ENCODE measurements at regions not wholly inside any gene's neighbourhood (a gene's known extent, or its start where the extent isn't known, plus 50 kb on each side); places are given as distances from the start of the nearest gene placed in this dataset.

- ChIA-PET POLR2A (interaction anchor here (1.9 kb wide), 1 partner anchor 173 kb away, joined by 6 read pairs; no protein-coding TSS in a partner anchor), CTCF (interaction anchor here (0.8 to 1.4 kb wide), 3 partner anchors 9 to 175 kb away, joined by 3 to 4 read pairs (median 3); partner anchors contain the start of gene PAPPA)
- ATAC-seq (peak in 1 of 2 experiments; percentile 32; a peak in 1 of 6 replicates), FAIRE-seq (peak; percentile 90), DNase-seq (ENCODE audit: low read depth in 1 of 2, low spot score in 1 of 2) (peak in 1 of 2 experiments; percentile 57)
- TF ChIP-seq RCOR1 (IDR thresholded peaks at IDR 0.05; ENCODE audit: low read depth, low read length): no peak
- TF ChIP-seq RNF2 (IDR thresholded peaks at IDR 0.05; ENCODE audit: borderline replicate concordance, low read depth): no peak
- no peak for TF ChIP-seq POLR2AphosphoS2 (conservative IDR thresholded peaks at IDR 0.05; ENCODE audit: low read length)
- TF ChIP-seq GATA3 (IDR thresholded peaks at IDR 0.05; ENCODE audit: borderline replicate concordance): peak; percentile 50
- no peak for TF ChIP-seq CHD2 (IDR thresholded peaks at IDR 0.05; ENCODE audit: low read length, partially characterized antibody)
- TF ChIP-seq HES2 (IDR thresholded peaks at IDR 0.05): no peak
- TF ChIP-seq CEBPB (IDR thresholded peaks at IDR 0.05): no peak
- TF ChIP-seq SREBF2 (IDR thresholded peaks at IDR 0.05): no peak
- H3K4me1 ChIP-seq: peaks cover 46% of the 10 kb centered on the region
- peaks cover 16% of the 10 kb centered on the region; the same call in 2 of the 3 replicates for H3K9me3 ChIP-seq
- H3K27ac ChIP-seq: peak overlapping the region; percentile 48 to 75; a peak in 5 of 6 replicates
- peak overlapping the region; percentile 42 for H3K4me2 ChIP-seq
- no peak overlapping the region for H3K4me3 ChIP-seq
- 4% methylated on average over 3 of the region's 3 CpGs for WGBS (ENCODE audit: missing lambda C conversion rate)
These were observed 174.9 kb upstream of the PAPPA start for GRCh38 chr9:115978659-115979096.

- 58% methylated on average over 2 of the region's 2 CpGs for WGBS (ENCODE audit: missing lambda C conversion rate)
- CTCF ChIA-PET: interaction anchor here (0.8 to 1.8 kb wide), 5 partner anchors 8 to 36 kb away, joined by 3 to 6 read pairs (median 4); no protein-coding TSS in a partner anchor
- Histone ChIP-seq H3K4me2 (peak overlapping the region; percentile 16; the same call in 2 of the 3 replicates), H3K4me3 (no peak overlapping the region), H3K9me3 (peaks cover 15% of the 10 kb centered on the region; the same call in 2 of the 3 replicates), H3K27ac (peak overlapping the region; percentile 48 to 75; a peak in 5 of 6 replicates), H3K4me1 (peaks cover 38% of the 10 kb centered on the region)
- ATAC-seq (no peak), DNase-seq (ENCODE audit: low read depth in 1 of 2, low spot score in 1 of 2) (no peak), FAIRE-seq (no peak)
- POLR2A ChIA-PET: interaction anchor here (1.9 kb wide), 1 partner anchor 172 kb away, joined by 6 read pairs; no protein-coding TSS in a partner anchor
- TF ChIP-seq CHD4 (IDR thresholded peaks at IDR 0.05; ENCODE audit: borderline replicate concordance): no peak
- TF ChIP-seq HOXB5 (CRISPR knock-in tag; IDR thresholded peaks at IDR 0.05): no peak
- TF ChIP-seq ZSCAN20 (CRISPR knock-in tag; IDR thresholded peaks at IDR 0.05): no peak
- TF ChIP-seq FOSL2 (IDR thresholded peaks at IDR 0.05): no peak
- peak; percentile 80 for TF ChIP-seq FOSL2 (CRISPR knock-in tag; IDR thresholded peaks at IDR 0.05)
These were observed 173.5 kb upstream of the PAPPA start for GRCh38 chr9:115980054-115980453.

- DNase-seq (ENCODE audit: low read depth in 1 of 2, low spot score in 1 of 2) (no peak), FAIRE-seq (peak; percentile 54), ATAC-seq (no peak)
- TF ChIP-seq CHD4 (IDR thresholded peaks at IDR 0.05; ENCODE audit: borderline replicate concordance) (no peak), MYC (IDR thresholded peaks at IDR 0.05; ENCODE audit: borderline replicate concordance, low read length) (no peak), SREBF2 (IDR thresholded peaks at IDR 0.05) (no peak), FOSB (CRISPR knock-in tag; IDR thresholded peaks at IDR 0.05) (no peak), RCOR1 (IDR thresholded peaks at IDR 0.05; ENCODE audit: low read depth, low read length) (no peak), HOXB13 (CRISPR knock-in tag; IDR thresholded peaks at IDR 0.05; ENCODE audit: low read depth) (no peak), EP300 (IDR thresholded peaks at IDR 0.05) (no peak), CTCF (IDR thresholded peaks at IDR 0.05) (no peak), PHF8 (IDR thresholded peaks at IDR 0.05; ENCODE audit: borderline replicate concordance, low read depth) (no peak), NPAS2 (CRISPR knock-in tag; IDR thresholded peaks at IDR 0.05; ENCODE audit: borderline replicate concordance) (no peak), RNF2 (IDR thresholded peaks at IDR 0.05; ENCODE audit: borderline replicate concordance, low read depth) (no peak), ZNF302 (CRISPR knock-in tag; IDR thresholded peaks at IDR 0.05) (no peak), RARB (CRISPR knock-in tag; IDR thresholded peaks at IDR 0.05) (no peak)
- 79% methylated on average over 1 of the region's 1 CpG for WGBS (ENCODE audit: missing lambda C conversion rate)
- Histone ChIP-seq H3K4me1 (peaks cover 38% of the 10 kb centered on the region), H3K27ac (peak overlapping the region; percentile 48 to 75; a peak in 5 of 6 replicates), H3K4me2 (peak overlapping the region; percentile 16; the same call in 1 of the 3 replicates), H3K4me3 (no peak overlapping the region), H3K9me3 (peaks cover 11% of the 10 kb centered on the region; the same call in 2 of the 3 replicates)
- CTCF ChIA-PET: interaction anchor here (1.3 to 1.8 kb wide), 4 partner anchors 15 to 37 kb away, joined by 3 to 6 read pairs (median 4); no protein-coding TSS in a partner anchor
- POLR2A ChIA-PET: interaction anchor here (1.9 kb wide), 1 partner anchor 172 kb away, joined by 6 read pairs; no protein-coding TSS in a partner anchor
These were observed 173.1 kb upstream of the PAPPA start for GRCh38 chr9:115980502-115980901.
